GM21360 (cell line): ENCODE measurements at regions not wholly inside any gene's neighbourhood (a gene's known extent, or its start where the extent isn't known, plus 50 kb on each side); places are given as distances from the start of the nearest gene placed in this dataset.

Experiments used
- ATAC-seq: cut with Tn5 transposase; IDR thresholded peaks from one replicate; pipeline ENCODE4 v1.9.1; 2021; ENCODE audit warnings: mild to moderate bottlenecking, moderate library complexity; ENCODE audit not compliant: unreplicated experiment

DNA sequence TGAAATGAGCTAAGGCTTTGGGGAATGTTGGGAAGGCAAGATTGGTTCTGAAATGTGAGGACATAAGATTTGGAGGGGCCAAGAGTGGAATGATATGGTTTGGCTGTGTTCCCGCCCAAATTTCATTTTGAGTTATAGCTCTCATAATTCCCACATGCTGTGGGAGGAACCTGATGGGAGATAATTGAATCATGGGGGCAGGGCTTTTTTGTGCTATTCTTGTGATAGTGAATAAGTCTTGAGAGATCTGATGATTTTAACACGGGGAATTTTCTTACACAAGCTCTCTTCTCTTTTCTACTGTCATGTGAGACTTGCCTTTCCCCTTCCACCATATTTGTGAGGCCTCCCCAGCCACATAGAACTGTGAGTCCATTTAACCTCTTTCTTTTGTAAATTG lies 157.6 kb upstream of the C1QTNF7 start:
- no peak for ATAC-seq

DNA sequence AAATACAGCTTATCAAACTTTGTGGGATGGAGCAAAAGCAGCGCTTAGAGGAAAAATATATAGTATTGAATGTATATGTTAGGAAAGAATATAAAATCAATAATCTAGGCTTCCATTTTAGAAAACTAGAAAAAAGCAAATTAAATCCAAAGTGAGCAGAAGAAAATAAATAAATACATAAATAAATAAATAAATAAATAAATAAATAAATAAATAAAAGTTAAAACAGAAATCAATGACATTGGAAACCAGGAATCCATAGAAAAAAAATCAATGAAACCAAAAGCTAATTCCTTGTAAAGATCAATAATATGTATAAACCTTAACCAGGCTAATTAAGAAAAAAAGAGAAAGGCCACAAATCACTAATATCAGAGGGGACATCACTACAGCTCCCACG lies 141.8 kb upstream of the C1QTNF7 start:
- no peak for ATAC-seq

DNA sequence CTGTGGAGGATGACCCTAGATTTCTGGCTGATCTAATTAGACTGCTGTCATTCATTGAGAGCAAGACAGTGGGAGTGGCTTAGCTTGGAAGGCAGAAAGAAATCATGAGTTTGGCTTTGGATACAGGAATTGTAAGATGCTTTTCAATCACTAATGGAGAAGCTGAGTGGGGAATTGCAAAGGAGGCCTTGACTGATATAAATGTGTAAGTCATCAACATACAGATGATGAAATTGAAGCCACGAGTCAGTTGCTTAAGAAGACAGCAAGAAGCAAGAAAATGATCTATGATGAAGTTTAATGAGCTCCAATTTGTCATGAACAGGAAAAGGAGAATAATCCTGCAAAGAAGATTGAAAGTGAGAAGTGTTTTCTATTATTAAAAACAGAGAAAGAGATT lies 136.7 kb upstream of the C1QTNF7 start:
- ATAC-seq, result no peak

DNA sequence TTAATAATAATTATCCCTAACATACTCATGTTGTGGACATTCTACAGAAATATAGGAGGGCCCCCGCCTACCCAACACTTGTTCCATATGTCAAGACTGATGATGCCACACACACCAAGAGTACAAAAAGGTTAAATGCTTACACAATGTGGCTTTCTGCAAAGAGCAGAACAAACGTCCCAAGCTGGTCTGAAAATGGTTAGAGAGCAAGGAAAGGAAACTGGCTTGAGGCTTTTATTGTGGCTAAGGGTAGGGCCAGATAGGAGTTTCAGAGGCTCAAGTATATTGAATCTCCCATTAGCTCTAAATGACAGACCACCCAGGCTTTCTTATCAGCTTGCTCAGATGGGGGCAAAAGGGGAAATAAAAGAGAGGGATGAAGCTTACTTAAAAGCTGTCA lies 134.1 kb upstream of the C1QTNF7 start:
- no peak for ATAC-seq

DNA sequence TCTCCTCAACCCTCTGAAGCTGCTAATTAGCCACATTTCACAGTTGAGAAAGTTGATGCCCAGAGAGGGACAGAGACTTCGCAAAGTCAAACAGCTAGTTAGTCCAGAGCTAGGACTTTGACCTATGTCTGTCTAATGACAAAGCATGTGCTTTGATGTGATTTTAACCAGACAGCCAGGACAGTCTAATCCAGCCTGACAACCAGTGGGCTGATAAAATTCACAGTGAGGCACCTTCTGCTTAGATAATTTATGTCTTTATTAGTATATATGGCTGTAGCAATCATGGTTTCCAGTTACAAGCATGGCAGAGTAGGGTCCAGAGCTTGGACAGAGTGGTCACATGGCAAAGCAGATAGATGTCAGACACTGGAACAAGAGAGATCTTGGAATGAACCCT lies 133.6 kb upstream of the C1QTNF7 start:
- no peak for ATAC-seq

DNA sequence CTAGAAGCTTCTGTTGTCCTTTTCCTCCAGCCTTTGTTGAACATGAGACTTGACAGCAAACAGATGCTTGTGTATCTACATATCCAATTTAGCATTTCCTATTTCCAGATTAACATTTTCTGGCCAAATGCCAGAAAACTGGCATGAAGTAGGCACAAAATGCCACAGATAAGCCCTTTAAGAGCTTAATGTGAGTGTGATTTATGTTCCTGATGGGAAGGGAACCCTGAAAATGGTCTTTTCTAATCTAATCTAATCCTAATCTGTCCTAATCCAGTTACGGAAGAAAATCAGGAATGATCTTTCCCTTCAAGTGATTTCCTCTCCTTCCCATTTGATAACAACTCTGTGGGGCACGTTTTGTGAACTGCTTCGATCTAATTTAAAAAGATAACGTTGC lies 133.0 kb upstream of the C1QTNF7 start:
- no peak for ATAC-seq

DNA sequence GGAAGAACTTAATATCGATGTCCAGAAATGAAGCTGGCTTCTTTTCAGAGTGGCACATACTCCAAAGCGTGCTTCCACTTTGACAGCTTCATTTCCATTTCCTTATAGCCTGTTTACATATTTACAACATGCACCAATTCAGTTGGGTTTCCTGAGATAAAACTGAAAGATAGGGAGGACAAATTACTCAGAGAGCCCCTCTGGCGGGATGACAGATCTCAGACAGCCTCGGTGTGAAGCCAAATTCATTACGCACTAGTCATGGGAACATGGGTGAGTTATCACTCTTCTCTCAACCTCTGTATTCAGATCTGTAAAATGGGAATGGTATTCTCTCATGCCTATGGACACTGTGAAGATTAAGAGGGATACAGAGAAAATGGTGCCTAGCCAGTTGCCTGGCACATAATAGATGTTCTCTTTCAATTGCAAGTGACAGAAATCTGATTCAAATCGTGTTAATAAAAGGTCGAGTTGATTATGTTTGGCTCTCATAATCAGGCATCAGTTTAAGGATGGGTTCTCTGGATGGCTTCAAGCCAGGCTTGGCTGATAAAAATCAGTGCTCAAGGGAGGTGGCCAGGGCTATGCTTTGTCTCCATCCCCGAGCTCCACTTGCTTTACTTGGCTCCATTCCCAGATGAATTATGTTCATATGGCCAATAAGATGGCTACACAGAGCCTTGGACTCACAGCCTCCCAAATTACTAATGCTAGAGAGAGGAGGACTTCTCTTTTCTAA lies 132.2 kb upstream of the C1QTNF7 start:
- no peak for ATAC-seq

DNA sequence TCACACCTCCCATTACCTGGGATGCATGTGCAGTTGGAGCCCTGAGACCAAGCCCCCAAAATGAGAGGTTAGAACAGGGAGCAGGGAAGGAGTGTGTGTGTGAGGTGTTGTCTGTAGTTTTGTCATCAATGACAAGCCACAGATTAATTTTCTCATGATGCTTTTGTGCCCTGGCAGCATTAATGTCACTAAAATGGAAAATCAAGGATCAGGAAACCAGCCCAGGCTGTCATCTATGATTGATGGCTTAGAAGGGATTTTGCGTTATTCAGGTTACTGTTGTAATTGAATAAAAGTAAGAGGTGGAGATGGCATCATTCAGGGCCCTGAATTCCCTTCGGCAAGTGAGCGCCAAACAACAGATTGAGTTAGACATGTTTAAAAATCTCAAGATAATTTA lies 130.5 kb upstream of the C1QTNF7 start:
- no peak for ATAC-seq

DNA sequence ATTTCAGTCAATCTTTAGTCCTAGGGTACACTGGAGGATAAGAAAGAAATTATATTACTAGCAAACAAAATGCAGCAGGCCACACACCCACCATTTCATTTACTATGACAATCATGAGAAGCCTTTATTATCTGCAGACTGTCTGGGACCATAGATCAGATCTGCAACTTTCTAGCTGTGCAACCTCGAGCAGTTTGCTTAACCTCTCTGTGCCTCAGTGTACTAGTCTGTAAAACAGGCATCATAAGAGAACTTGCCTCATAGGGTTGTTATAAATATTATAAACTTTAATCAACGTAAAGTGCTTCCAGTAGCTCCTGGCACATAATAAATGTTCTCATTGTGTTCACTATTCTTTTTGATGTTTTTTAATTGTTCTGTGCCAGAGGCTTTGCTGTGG lies 128.2 kb upstream of the C1QTNF7 start:
- ATAC-seq, result no peak

DNA sequence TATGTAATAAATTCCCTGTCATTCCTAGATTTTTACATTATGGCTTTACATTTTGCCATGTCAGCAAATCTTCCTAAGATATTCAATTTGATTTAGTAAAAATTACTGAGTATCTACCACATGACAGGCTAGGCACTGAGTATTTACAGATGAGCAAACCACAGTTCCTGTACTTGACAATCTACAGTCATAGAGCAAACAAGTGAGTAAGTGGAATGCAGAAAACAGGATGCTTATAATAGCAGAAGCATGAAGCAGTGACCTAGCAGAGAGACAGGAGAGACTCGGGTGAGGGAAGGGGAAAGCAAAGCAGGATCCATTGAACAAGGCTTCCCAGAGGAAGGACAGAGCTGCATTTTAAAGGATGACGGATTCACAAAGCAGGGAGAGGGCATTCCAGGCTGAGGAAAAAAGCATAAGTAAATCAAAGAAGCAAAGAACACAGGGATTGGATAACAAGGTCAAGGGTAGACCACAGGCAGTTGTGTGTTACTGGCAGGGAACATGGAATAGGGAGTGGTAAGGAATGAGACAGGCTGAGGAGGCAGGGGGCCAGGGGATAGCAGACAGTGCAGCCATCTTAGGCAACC lies 124.7 kb upstream of the C1QTNF7 start:
- ATAC-seq, result no peak

DNA sequence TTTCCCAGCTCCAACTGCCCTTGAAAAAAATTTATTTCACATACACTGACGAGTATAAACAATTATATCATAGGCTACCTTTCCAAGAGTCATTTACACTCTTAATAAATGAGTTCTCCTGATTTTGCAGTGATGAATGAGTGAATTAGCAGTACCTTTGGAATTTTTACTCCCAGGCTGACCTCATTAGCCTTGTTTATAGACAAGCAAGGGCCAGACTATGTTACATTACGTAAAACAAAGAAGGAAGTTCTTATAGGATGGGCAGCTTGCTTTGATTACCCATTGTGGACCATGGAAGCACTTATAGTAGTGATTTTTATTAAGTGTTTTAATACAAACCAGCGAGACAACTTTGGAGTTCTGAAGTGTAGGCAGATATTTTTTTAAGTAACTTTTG lies 112.9 kb upstream of the C1QTNF7 start:
- ATAC-seq, result no peak

DNA sequence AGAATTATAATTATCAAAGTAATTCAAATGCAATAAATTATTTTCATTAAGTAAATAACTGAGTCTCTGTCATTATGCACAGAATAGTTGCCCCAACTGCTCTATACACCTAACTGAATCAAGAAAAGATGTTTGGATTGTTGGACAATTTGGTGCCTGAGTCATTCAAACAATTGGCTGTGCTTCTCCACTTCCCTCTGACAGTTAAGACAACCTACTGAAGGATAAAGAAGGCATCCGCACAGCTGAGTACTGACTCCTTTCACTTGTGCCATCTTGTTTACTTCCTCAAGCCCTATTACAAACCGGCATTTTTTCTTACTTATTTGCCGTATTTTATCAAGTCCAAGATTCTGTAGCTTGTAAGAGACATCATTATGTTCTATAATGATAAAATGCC lies 110.6 kb upstream of the C1QTNF7 start:
- no peak for ATAC-seq

DNA sequence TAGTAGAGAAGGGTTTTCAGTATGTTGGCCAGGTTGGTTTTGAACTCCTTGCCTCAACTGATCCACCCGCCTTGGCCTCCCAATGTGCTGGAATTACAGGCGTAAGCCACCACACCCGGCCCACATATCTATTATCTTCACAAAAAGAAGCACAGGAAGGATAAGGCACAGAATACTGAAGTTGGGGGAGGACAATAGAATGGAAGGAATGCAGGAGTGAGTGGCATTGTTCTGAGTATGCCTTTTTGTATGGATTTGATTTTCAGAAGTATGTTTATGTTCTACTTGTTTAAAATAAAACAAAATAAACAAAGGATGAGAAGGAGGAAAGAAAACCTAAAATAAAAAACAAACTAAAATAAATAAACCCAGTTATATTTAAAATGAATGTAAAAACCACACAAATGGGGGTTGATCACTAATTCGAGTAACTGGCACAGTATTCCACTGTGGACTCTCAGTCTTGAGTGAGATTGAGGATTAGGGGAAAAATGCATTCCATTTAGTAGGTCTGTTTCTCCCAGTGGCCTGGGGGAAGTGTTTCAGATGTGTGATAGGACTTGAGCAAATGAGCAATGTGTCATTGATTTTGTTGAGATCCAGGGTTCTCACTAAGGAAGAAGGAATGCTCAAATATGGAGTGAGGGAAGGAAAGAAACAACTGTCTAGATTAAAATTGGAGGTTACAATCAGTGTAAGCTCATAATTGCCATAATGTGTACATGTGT lies 109.0 kb upstream of the C1QTNF7 start:
- no peak for ATAC-seq

DNA sequence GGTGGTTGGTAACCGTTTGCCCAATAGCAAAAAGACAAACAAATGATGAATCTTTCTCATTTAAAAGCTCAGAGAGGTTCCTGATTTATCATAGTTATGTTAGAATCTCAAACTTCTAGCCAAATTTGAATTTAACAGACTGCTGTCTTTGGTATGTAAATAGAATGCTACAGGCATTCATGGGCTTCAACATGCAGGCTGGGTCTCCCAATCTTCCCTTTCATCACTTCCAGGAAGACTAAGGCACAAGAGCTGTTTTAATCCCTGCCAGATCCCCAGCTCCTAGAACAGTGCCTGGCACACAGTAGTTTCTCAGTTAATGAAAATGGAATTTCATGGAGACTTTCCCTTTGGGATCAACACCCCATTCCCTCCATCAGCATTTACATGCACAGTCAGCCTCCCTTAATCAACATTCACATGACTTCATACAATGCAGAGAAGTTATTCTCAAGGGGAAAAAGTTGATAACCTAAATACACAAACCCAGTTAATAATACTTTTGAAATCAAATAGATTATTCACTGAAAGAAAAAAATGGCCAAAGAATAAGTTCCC lies 107.6 kb upstream of the C1QTNF7 start:
- ATAC-seq, result no peak

DNA sequence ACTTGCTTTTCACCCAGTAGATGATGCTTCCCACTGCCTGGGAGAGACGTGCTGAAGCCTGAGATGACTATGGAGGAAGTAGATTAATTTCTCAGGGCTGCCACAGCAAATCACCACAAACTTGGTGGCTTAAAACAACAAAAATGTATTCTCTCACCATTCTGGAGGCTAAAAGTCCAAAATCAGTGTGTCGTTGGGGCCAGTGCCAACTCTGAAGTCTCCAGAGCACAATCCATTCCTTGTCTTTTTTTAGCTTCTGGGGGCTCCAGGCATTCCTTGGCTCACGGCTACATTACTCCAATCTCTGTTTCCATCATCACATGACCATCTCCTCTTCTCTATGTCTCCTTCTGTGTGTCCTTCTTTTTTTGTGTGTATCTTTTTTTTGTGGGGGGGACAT lies 105.8 kb upstream of the C1QTNF7 start:
- no peak for ATAC-seq

DNA sequence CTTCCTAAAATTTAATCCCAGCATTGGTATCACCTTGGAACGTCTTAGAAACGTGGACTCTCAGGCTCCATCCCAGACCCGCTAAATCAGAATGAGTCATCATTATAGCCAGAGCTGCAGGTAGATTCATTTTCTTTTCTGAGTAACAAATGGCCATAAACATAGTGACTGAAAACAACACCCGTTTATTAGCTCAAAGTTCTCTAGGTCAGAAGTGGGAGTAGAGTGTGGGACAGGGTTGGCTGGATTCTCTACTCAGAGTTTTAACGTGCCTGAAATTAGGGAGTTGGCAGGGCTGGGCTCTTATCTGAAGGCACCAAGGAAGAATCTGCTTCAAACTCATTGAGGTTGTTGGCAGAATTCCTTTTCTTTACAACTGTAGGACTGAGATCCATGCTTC lies 101.8 kb upstream of the C1QTNF7 start:
- ATAC-seq, result no peak

DNA sequence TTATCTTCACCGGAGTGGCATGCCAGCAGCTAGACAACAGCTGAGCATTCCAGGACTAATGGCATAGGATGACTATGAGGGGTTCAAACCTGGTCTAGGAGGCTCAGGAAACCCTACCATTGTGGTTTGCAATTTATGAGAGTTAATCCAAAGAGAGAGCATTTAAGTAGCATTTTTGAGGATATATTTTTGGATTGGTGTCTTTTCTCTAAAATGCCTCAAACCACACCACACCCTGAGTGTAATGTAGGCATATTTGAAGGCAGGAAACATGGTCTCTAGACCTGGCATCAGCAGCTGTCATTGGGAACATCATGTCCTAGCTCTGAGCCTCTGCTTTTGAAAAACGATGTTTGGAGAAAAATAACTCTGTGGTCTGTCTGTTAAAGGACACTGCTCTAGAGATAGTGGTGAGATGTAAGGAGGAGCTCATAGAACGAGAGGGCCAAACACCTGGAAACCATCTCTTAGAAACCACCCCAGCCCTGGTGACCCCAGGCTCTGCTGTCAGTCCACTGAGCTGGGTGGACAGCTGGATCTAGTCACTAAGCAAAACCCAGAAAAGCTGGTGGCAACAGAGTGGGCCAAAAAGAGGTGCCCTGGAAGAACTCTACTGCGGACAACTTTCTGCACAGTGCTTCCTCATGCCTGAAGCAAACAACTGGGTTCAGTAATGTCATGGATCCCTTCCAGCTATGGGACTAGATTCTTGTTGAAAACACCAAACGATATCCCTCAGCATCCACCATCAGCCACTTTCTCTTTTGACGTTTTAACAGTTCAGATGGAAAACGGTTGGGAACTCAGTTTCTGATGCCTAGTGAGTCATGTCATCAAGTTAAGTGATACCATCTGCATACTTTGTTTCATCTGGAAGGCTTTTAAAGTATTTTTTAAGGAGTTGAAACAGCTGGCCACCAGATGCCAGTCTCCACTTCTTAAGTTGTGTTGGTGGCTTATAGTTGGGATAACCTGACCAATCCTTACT lies 100.2 kb upstream of the C1QTNF7 start:
- ATAC-seq, result no peak

DNA sequence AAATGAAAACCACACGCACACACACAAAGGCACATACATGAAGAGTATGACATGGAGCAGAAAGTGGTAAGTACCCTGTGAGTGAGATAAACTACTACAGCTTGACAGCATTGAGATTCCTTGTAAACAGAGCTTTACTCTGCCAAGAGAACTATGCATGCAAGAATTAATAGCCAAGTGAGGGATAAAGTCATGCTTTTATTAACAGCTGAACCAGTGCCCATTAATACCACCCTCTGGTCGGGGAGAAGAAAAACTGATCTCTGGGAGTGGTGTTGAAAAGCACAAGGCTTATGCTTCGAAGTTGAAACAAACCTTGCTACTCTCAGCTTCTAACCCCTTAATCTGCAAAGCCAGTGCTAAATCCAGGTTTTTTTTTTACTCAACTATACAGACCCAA lies 95.9 kb upstream of the C1QTNF7 start:
- no peak for ATAC-seq

DNA sequence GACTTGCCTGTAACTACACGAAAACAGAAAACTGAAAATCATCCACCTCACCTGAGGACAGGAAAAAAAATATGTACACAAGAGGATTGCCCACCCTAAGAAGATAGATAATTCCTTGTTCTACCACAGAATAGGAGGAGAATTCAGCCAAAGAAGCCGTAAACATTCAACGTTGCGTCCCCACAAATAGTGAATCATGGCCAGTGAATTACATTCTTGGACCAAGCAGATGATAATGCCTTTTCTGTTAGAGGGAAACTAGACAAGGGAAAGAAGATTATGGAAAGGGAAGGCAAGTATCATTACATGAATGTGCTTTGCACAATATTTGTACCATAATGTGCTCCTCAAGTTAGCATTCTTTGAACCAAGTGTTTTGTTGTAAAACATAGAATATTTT lies 95.5 kb upstream of the C1QTNF7 start:
- ATAC-seq, result no peak

DNA sequence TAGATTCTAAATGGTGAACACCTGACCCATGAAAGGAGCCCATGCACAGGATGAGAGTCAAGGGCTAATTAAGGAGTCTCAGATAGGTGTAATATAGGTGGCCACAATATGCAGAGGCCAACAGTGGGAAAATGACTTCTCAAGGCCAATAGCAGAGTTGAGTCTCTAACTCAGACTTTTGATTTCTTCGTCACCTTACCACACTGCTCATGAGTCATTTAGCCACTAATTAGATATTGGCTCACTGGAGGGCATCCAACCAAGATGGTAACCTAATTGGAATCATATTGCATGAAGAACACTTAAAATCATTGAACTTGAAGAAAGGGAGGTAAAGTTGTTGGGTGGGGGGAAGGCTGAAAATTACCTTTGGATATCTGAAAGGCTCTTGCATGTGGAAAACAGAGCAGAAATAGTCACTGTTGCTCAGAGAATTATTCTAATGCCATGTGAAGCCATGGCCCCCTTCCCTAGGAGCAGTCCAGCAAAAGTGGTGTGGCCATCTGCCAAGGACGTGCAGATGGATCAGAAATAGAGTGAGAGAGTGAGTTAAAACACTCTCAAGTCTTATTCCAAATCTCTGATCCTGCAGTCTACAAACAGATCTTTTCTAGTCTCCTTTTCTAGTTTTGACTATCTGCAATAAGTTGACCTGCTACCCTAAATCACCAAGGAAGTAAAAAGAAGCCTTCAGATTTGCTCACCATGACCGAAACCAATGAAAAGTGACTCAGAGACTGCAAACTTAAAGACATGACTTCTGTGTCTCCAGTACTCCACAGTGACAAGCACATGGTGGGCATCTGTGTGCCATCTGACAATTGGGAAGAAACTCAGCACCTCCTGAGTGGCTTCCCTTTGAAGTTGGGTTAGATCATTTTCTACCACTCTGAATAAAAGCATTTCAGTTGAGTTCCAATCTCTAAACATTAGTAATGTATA lies 93.9 kb upstream of the C1QTNF7 start:
- ATAC-seq, result no peak
